ENCODE measurements at regions not wholly inside any gene's neighbourhood (a gene's known extent, or its start where the extent isn't known, plus 50 kb on each side); places are given as distances from the start of the nearest gene placed in this dataset.

- Histone ChIP-seq H3K4me3 (no peak overlapping the region), H3K9me3 (peaks cover 0 to 19% (median 16%) of the 10 kb centered on the region in 4 donors), H3K4me1 (no peaks in the 10 kb centered on the region), H3K27me3 (no peaks in the 10 kb centered on the region), H3K27ac (no peak overlapping the region), H3K36me3 (no peaks in the 10 kb centered on the region)
- no peak for DNase-seq
- TF ChIP-seq POLR2A (IDR thresholded peaks at IDR 0.05) (no peak), EP300 (IDR thresholded peaks at IDR 0.05) (no peak), POLR2AphosphoS5 (IDR thresholded peaks at IDR 0.05) (no peak), CTCF (IDR thresholded peaks at IDR 0.05) (no peak)
- 72 to 85% (median 78%) methylated on average over 2 of the region's 2 CpGs for WGBS, 5 donors
- intact Hi-C loops (cut with DNase I; ENCODE audit: low total_unique reads): no loop called here
Observed at GRCh38 chr6:43944908-43945767, 175.1 kb downstream of the VEGFA start.

GRCh38 chr6:43943781-43944250 is 173.8 kb downstream of the VEGFA start:
- Histone ChIP-seq H3K36me3 (no peaks in the 10 kb centered on the region), H3K4me1 (no peaks in the 10 kb centered on the region), H3K9me3 (peaks cover 0 to 19% (median 16%) of the 10 kb centered on the region in 4 donors), H3K4me3 (no peak overlapping the region), H3K27ac (no peak overlapping the region), H3K27me3 (no peaks in the 10 kb centered on the region)
- DNase-seq: no peak
- intact Hi-C loops (cut with DNase I; ENCODE audit: low total_unique reads): no loop called here
- 52 to 85% (median 64%) methylated on average over 5 to 6 of the region's 6 CpGs for WGBS, 5 donors
- TF ChIP-seq POLR2A (IDR thresholded peaks at IDR 0.05): no peak
- TF ChIP-seq POLR2AphosphoS5 (IDR thresholded peaks at IDR 0.05): no peak
- no peak for TF ChIP-seq EP300 (IDR thresholded peaks at IDR 0.05)
- TF ChIP-seq CTCF (IDR thresholded peaks at IDR 0.05): no peak

GRCh38 chr6:43943099-43943766 is 173.2 kb downstream of the VEGFA start:
- DNase-seq: no peak

More at GRCh38 chr6:43943099-43943766, 173.2 kb downstream of the VEGFA start:
- WGBS, 5 donors: 94 to 98% (median 96%) methylated on average over 5 of the region's 5 CpGs
- H3K4me3 ChIP-seq: no peak overlapping the region
- intact Hi-C loops (cut with DNase I; ENCODE audit: low total_unique reads): no loop called here
- TF ChIP-seq POLR2AphosphoS5 (IDR thresholded peaks at IDR 0.05) (no peak), POLR2A (IDR thresholded peaks at IDR 0.05) (no peak), CTCF (IDR thresholded peaks at IDR 0.05) (no peak)
- H3K4me1 ChIP-seq: no peaks in the 10 kb centered on the region
- H3K27me3 ChIP-seq: no peaks in the 10 kb centered on the region
- H3K27ac ChIP-seq: no peak overlapping the region
- H3K36me3 ChIP-seq: no peaks in the 10 kb centered on the region
- peaks cover 0 to 19% (median 16%) of the 10 kb centered on the region in 4 donors for H3K9me3 ChIP-seq
